BLaER1 treated with 17β-estradiol and CSF1 and Interleukin-3, amounts not matched to agents 10 nM and 100 nM (cell line): ENCODE measurements at regions not wholly inside any gene's neighbourhood (a gene's known extent, or its start where the extent isn't known, plus 50 kb on each side); places are given as distances from the start of the nearest gene placed in this dataset.

Experiments
- H3K27ac ChIP-seq, 11 experiments: shearing (Covaris generic); formaldehyde crosslinking; 2 replicates each; pipeline ENCODE4 v1.8.1; 2022
- H3K27me3 ChIP-seq, 11 experiments: shearing (Covaris generic); formaldehyde crosslinking; 2 replicates each; pipeline ENCODE4 v1.8.1; 2022
- H3K36me3 ChIP-seq, 11 experiments: shearing (Covaris generic); formaldehyde crosslinking; 2 replicates each; pipeline ENCODE4 v1.8.1; 2022
- H3K4me1 ChIP-seq, 10 experiments: shearing (Covaris generic); formaldehyde crosslinking; 2 replicates each; pipeline ENCODE4 v1.8.1; 2022
- H3K4me2 ChIP-seq, 11 experiments: shearing (Covaris generic); formaldehyde crosslinking; 2 replicates each; pipeline ENCODE4 v1.8.1; 2022
- H3K4me3 ChIP-seq, 10 experiments: shearing (Covaris generic); formaldehyde crosslinking; 2 replicates each; pipeline ENCODE4 v1.8.1; 2022
- H3K9ac ChIP-seq, 11 experiments: shearing (Covaris generic); formaldehyde crosslinking; 2 replicates each; pipeline ENCODE4 v1.8.1; 2022
- H3K9me3 ChIP-seq, 11 experiments: shearing (Covaris generic); formaldehyde crosslinking; replicated peaks in 1 of 11; 2 replicates each; pipeline ENCODE4 v1.8.1; 2022
- H4K20me1 ChIP-seq, 11 experiments: shearing (Covaris generic); formaldehyde crosslinking; 2 replicates each; pipeline ENCODE4 v1.8.1; 2022
- Cebpa-rat ChIP-seq, 11 experiments: shearing (Covaris generic); IDR thresholded peaks; 2 replicates each; pipeline ENCODE4 v1.8.1; 2022

DNA sequence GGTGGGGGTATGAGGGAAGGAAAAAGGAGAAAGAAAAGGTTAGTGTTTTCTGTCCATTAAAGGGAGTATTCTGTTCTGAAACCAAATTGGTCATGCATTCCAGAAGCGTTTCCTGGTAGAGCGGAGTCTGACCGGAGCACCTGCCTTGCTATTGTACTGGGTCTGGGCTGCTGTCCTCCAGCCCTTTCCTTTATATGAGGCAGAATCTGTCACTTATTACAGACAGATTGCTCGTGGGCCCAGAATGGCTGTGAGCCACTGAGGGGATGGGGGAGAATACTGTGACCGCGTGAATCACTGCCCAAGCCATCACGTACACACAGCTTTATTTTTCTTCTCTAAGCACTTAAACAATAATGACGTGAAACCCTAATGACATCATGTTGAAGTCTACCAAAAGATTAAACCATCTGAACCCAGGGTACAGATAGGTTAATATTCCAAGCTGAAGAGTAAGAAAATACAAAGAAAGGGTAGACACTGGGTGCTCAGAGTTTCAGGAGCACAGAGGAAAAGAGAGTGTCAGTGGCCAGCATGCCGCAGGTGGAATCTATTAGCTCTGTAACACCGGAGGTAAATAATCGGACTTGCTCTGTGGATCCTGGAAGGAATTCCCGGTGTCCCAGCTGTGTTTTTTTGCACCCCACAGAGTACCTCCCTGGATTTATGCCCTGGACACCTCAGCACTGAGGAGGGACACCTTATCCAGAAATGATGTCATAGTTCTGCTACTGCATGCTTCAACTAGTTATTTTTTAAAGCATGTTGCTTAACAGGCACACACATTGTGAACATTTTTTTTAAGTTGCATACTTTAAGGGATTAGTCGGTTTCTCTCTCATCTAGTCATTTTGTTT, 573.3 kb downstream of the PKHD1 start:
- Histone ChIP-seq H3K4me2 (no peak overlapping the region), H3K9me3 (peaks cover 0 to 8% (median 0%) of the 10 kb centered on the region in 11 experiments; a peak in 2 of 22 replicates), H3K27ac (no peak overlapping the region), H3K27me3 (no peaks in the 10 kb centered on the region), H3K4me1 (peaks cover 0 to 6% (median 0%) of the 10 kb centered on the region in 10 experiments; a peak in 4 of 20 replicates), H3K9ac (no peak overlapping the region), H4K20me1 (no peaks in the 10 kb centered on the region), H3K4me3 (no peak overlapping the region), H3K36me3 (no peaks in the 10 kb centered on the region)
- TF ChIP-seq Cebpa-rat (IDR thresholded peaks at IDR 0.05), result no peak

GRCh38 chr6:51514748-51515402, 572.5 kb downstream of the PKHD1 start:
- Histone ChIP-seq H3K27me3 (no peaks in the 10 kb centered on the region), H3K36me3 (no peaks in the 10 kb centered on the region), H3K9me3 (peaks cover 0 to 8% (median 0%) of the 10 kb centered on the region in 11 experiments; a peak in 2 of 22 replicates), H3K4me2 (no peak overlapping the region; a peak in 1 of 22 replicates), H3K9ac (no peak overlapping the region), H4K20me1 (no peaks in the 10 kb centered on the region), H3K27ac (no peak overlapping the region), H3K4me1 (peaks cover 0 to 6% (median 0%) of the 10 kb centered on the region in 10 experiments; a peak in 4 of 20 replicates), H3K4me3 (no peak overlapping the region)
- no peak for TF ChIP-seq Cebpa-rat (IDR thresholded peaks at IDR 0.05)

GRCh38 chr6:51526049-51526448, 561.4 kb downstream of the PKHD1 start:
- Histone ChIP-seq H3K4me1 (0 out of 20 replicates have a peak, but pooled peaks cover 0 to 5% (median 0%) of the 10 kb centered on the region in 10 experiments), H3K4me2 (no peak overlapping the region), H3K4me3 (no peak overlapping the region), H3K9ac (no peak overlapping the region), H4K20me1 (no peaks in the 10 kb centered on the region), H3K27ac (no peak overlapping the region), H3K9me3 (no peaks in the 10 kb centered on the region), H3K27me3 (no peaks in the 10 kb centered on the region), H3K36me3 (no peaks in the 10 kb centered on the region)
- TF ChIP-seq Cebpa-rat (IDR thresholded peaks at IDR 0.05), result no peak

DNA sequence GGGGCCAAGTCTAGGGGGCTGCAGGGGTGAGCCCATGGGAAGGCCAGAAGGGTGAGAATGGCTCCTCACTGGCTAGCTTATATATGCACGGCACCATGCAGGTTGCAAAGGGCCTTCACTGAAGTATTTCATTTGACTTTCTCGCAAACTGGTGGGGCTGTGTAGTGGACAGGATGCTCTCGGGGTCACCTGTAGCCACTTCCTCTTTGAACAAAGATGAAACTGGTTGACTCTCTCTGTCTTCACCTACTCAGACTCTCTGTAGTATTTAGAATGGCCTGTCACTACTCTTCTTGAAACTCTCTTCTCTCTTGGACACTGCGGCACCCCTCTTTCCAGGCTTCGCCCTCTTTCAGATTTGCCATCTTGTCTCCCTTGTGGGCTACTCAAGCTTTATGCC, 560.5 kb downstream of the PKHD1 start:
- H3K4me1 ChIP-seq, result peaks cover 0 to 5% (median 0%) of the 10 kb centered on the region in 10 experiments; a peak in 1 of 20 replicates
- H3K4me2 ChIP-seq, result no peak overlapping the region
- H3K36me3 ChIP-seq, result no peaks in the 10 kb centered on the region
- H3K27me3 ChIP-seq, result no peaks in the 10 kb centered on the region
- no peak overlapping the region for H3K27ac ChIP-seq
- H3K9me3 ChIP-seq, result no peaks in the 10 kb centered on the region
- TF ChIP-seq Cebpa-rat (IDR thresholded peaks at IDR 0.05), result no peak
- H3K4me3 ChIP-seq, result no peak overlapping the region
- no peak overlapping the region for H3K9ac ChIP-seq
- H4K20me1 ChIP-seq, result no peaks in the 10 kb centered on the region

DNA sequence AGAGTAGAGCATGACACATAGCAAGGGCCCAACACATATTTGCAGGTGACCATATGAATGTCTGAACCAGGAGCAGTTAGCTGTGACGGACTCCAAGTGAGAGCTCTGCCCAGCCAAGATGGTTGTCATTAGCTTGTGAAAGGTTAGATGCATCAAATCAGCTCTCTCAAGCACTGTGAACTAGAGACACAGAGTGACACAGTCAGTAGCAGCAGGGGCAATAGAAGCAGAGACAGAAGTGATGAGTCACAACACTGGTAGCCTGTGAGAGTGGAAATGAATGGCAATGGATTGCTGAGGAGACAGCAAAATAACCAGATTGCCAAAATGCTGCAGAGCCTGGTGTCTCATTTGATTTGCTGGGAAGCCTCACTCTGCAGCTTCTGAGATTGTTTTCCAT, 558.9 kb downstream of the PKHD1 start:
- TF ChIP-seq Cebpa-rat (IDR thresholded peaks at IDR 0.05), result no peak
- Histone ChIP-seq H3K4me3 (no peak overlapping the region), H3K4me2 (0 out of 22 replicates have a peak overlapping the region, but pooled peaks of 1 of the 11 experiments have one; percentile 24), H3K9ac (no peak overlapping the region), H3K9me3 (no peaks in the 10 kb centered on the region), H3K27ac (no peak overlapping the region), H4K20me1 (no peaks in the 10 kb centered on the region), H3K4me1 (peaks cover 0 to 10% (median 0%) of the 10 kb centered on the region in 10 experiments; a peak in 4 of 20 replicates), H3K27me3 (no peaks in the 10 kb centered on the region), H3K36me3 (no peaks in the 10 kb centered on the region)

DNA sequence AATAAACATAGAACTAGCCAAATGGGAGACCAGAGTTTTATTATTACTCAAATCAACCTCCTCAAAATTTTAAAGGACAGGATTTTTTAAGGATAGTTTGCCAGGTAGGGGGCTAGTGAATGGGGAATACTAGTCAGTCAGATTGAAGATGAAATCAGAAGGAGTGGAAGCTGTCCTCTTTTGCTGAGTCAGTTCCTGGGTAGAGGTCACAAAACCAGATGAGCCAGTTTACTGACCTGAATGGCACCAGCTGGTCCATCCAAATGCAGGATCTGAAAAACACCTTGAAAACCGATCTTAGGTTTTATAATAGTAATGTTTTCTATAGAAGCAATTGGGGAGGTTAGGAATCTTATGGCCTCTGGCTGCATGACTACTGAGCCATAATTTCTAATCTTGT, 558.2 kb downstream of the PKHD1 start:
- Histone ChIP-seq H3K4me1 (peaks cover 0 to 13% (median 0%) of the 10 kb centered on the region in 10 experiments; a peak in 4 of 20 replicates), H3K4me2 (no peak overlapping the region), H3K36me3 (no peaks in the 10 kb centered on the region), H3K27ac (no peak overlapping the region), H3K27me3 (no peaks in the 10 kb centered on the region), H3K9ac (no peak overlapping the region), H3K9me3 (no peaks in the 10 kb centered on the region), H4K20me1 (no peaks in the 10 kb centered on the region), H3K4me3 (no peak overlapping the region)
- no peak for TF ChIP-seq Cebpa-rat (IDR thresholded peaks at IDR 0.05)

DNA sequence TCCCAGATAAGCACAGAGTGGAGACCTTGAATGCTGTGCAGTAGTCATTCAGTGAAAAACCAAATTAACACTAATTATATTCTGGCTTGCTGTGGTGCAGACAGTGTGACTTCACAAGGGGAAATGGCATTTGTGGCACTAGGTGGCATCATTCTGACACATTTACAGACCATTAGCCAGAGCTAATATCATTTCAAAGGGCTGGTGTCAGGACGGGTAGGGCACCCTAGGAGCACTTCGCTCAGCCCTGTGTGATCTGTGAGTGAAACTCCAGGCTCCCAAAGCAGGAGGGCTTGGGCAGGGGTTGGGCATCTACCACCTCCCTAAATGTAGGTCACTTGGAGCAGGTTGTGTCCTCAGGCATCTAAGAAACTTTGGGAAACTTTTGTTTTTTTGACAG, 555.8 kb downstream of the PKHD1 start:
- peaks cover 0 to 13% (median 0%) of the 10 kb centered on the region in 10 experiments; a peak in 5 of 20 replicates for H3K4me1 ChIP-seq
- TF ChIP-seq Cebpa-rat (IDR thresholded peaks at IDR 0.05), result no peak
- no peak overlapping the region for H3K27ac ChIP-seq
- no peaks in the 10 kb centered on the region for H3K27me3 ChIP-seq
- no peaks in the 10 kb centered on the region for H3K9me3 ChIP-seq
- H3K9ac ChIP-seq, result no peak overlapping the region
- H4K20me1 ChIP-seq, result no peaks in the 10 kb centered on the region
- H3K4me3 ChIP-seq, result no peak overlapping the region
- peak overlapping the region in 2 of 11 experiments; percentile 17 to 23; a peak in 3 of 22 replicates for H3K4me2 ChIP-seq
- no peaks in the 10 kb centered on the region for H3K36me3 ChIP-seq

GRCh38 chr6:51533962-51534361, 553.5 kb downstream of the PKHD1 start:
- H3K4me1 ChIP-seq, result peaks cover 0 to 9% (median 0%) of the 10 kb centered on the region in 10 experiments; a peak in 5 of 20 replicates
- H3K9ac ChIP-seq, result no peak overlapping the region
- peak overlapping the region in 2 of 11 experiments; percentile 21 to 28; a peak in 2 of 22 replicates for H3K4me2 ChIP-seq
- no peaks in the 10 kb centered on the region for H3K27me3 ChIP-seq
- H4K20me1 ChIP-seq, result no peaks in the 10 kb centered on the region
- no peak overlapping the region for H3K27ac ChIP-seq
- no peak for TF ChIP-seq Cebpa-rat (IDR thresholded peaks at IDR 0.05)
- no peak overlapping the region for H3K4me3 ChIP-seq
- H3K9me3 ChIP-seq, result no peaks in the 10 kb centered on the region
- no peaks in the 10 kb centered on the region for H3K36me3 ChIP-seq

GRCh38 chr6:51535327-51535726, 552.1 kb downstream of the PKHD1 start:
- H3K9ac ChIP-seq, result no peak overlapping the region
- H3K27ac ChIP-seq, result no peak overlapping the region
- H3K4me2 ChIP-seq, result no peak overlapping the region
- H4K20me1 ChIP-seq, result no peaks in the 10 kb centered on the region
- no peak overlapping the region for H3K4me3 ChIP-seq
- peaks cover 0 to 9% (median 0%) of the 10 kb centered on the region in 10 experiments; a peak in 5 of 20 replicates for H3K4me1 ChIP-seq
- TF ChIP-seq Cebpa-rat (IDR thresholded peaks at IDR 0.05), result no peak
- no peaks in the 10 kb centered on the region for H3K36me3 ChIP-seq
- H3K27me3 ChIP-seq, result no peaks in the 10 kb centered on the region
- H3K9me3 ChIP-seq, result no peaks in the 10 kb centered on the region
